ENCODE measurements at regions not wholly inside any gene's neighbourhood (a gene's known extent, or its start where the extent isn't known, plus 50 kb on each side); places are given as distances from the start of the nearest gene placed in this dataset.

DNA sequence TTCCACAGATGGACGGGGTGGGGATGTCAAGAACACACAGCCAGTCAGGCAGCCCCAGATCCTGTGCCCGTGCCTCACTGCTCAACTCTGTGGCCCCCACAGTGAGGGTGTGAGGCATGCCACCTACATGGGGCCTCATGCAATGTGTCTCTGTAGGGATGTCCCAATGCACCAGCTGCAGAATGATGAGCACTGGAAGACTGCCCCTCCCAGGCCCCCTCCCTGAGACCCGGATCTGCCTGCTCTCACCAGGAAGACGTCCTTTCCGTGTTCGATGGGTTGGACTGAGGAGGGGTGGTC is 124.2 kb downstream of the TWIST2 start:
- no peak overlapping the region for H3K4me3 ChIP-seq (replicated peaks; ENCODE audit: low read depth, low read length)
- TF ChIP-seq, protein P1, sequence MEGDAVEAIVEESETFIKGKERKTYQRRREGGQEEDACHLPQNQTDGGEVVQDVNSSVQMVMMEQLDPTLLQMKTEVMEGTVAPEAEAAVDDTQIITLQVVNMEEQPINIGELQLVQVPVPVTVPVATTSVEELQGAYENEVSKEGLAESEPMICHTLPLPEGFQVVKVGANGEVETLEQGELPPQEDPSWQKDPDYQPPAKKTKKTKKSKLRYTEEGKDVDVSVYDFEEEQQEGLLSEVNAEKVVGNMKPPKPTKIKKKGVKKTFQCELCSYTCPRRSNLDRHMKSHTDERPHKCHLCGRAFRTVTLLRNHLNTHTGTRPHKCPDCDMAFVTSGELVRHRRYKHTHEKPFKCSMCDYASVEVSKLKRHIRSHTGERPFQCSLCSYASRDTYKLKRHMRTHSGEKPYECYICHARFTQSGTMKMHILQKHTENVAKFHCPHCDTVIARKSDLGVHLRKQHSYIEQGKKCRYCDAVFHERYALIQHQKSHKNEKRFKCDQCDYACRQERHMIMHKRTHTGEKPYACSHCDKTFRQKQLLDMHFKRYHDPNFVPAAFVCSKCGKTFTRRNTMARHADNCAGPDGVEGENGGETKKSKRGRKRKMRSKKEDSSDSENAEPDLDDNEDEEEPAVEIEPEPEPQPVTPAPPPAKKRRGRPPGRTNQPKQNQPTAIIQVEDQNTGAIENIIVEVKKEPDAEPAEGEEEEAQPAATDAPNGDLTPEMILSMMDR (IDR thresholded peaks at IDR 0.05; ENCODE audit: low read depth, low read length, missing control alignments): no peak
- DNase-seq (ENCODE audit: extremely low read depth, low read depth): no peak

DNA sequence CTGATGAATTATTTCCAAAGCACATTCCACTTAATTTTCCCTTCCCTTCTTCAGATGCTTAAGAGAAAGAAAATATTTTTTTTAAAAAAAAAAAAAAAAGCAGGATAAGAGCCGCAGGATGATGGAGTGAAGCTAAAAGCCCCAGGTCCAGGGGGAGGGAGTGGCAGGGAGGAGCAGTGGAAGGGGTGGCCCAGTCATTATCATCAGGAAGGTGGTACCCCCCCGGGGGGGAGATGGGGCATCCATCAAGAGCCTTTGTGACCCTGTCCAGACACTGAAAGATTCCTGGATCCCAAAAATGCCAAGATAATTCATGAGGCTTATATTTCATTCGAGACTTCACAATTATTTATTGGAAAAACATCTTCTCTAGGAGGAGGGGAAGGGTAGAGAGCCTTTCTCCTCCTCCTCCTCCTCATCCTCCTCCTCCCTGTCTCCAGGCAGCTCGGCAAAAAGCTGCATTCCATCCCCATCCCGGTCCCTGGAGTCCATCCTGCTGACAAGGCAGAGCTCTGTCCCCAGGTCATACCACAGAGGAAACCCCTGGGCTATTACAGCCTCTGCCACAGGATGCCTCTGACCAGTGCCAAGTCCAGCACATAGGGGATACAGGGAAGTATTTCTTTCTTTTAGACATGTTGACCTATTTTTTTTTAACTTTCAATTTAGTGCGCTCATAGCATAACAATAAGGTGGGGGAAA is 125.3 kb downstream of the TWIST2 start:
- DNase-seq (ENCODE audit: extremely low read depth, low read depth): no peak
- TF ChIP-seq, protein P1 (IDR thresholded peaks at IDR 0.05; ENCODE audit: low read depth, low read length, missing control alignments): no peak
- H3K4me3 ChIP-seq (replicated peaks; ENCODE audit: low read depth, low read length): no peak overlapping the region

DNA sequence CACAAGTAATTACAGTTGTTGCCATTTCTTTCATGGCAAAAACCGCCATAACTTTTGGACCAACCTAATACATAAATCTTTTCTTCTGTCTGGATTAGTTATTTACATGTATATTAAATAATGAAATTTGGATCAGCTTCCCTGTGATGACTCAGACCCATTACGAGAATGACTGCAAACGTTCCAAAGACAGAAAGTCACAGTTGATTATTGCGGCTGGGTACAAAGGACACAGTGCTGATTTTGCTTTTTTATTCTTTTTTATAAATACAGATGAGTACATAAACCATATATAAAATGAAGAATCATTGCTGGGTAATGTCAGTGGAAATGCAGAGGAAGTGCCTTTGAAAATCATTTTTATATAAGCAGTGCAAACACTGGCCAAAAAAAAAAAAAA is 126.2 kb downstream of the TWIST2 start:
- H3K4me3 ChIP-seq (replicated peaks; ENCODE audit: low read depth, low read length): no peak overlapping the region
- TF ChIP-seq, protein P1 (IDR thresholded peaks at IDR 0.05; ENCODE audit: low read depth, low read length, missing control alignments): no peak
- no peak for DNase-seq (ENCODE audit: extremely low read depth, low read depth)

DNA sequence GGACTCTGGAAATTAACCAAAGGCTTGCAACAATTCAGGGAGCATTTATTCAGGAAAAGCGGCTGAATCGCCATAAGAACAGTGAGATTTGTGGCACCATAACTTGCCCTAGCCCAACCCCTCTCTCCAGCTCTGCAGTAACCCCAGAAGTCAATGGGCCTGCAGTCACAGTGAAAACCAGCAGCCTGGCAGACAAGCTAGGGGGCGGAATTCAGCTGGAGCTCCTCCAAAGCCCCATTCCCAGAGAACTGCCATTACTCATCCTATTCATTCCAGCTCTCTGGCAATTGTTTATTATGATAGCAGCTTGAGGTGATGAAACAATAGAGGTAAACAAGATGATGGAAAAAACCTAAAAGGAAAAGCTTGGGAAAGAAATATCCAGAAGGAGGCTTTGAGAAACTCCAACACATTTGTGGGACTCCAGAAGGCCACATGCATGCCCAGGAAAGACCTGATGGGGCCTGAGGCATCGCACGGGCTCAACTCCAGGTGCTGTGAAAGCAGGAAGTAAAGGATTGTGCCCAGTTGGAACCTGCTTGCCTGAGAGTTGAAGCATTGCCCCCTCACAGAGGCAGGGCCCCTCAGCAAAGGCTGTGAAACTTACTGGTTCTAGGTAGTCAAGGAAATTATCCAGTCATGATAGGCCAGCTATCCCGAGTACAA is 126.7 kb downstream of the TWIST2 start:
- TF ChIP-seq, protein P1 (IDR thresholded peaks at IDR 0.05; ENCODE audit: low read depth, low read length, missing control alignments): peak; percentile 70
- H3K4me3 ChIP-seq (replicated peaks; ENCODE audit: low read depth, low read length): no peak overlapping the region
- DNase-seq (ENCODE audit: extremely low read depth, low read depth): peak; percentile 88

DNA sequence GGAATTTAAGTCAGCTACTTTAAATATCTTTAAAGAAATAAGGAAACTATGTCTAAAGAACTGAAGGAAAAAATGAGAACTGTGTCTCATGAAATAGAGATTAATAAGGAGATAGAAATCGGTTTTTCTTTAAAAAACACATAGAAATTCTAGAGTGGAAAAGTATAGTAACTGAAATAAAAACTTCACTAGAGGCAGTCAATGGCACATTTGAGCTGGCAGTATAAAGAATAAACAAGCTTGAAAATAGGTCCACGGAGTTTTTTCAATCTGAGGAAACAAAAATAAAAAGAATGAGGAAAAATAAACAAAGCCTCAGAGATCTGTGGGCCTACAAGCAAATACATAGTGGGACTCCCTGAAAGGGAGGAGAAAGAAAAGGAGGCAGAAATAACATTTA is 127.5 kb downstream of the TWIST2 start:
- DNase-seq (ENCODE audit: extremely low read depth, low read depth): no peak
- TF ChIP-seq, protein P1 (IDR thresholded peaks at IDR 0.05; ENCODE audit: low read depth, low read length, missing control alignments): no peak
- no peak overlapping the region for H3K4me3 ChIP-seq (replicated peaks; ENCODE audit: low read depth, low read length)

DNA sequence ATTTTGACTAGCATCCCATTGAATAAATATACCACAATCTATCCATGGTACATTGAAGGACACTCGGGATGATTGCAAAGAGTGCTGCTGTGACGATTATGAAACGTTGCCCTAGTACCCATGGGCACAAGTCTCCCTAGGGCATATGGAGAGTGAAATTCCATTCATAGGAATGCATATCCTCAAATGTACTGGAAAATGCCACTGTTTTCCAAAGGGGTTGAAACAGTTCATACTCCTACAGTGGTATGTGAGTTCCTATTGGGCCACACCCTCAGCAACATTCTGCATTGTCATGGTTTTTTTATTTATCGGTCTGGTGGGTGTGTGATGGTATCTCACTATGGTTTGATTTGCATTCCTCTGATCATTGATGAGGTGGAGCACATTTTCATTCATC is 130.6 kb downstream of the TWIST2 start:
- no peak overlapping the region for H3K4me3 ChIP-seq (replicated peaks; ENCODE audit: low read depth, low read length)
- DNase-seq (ENCODE audit: extremely low read depth, low read depth): no peak
- TF ChIP-seq, protein P1 (IDR thresholded peaks at IDR 0.05; ENCODE audit: low read depth, low read length, missing control alignments): no peak

Data from HFF-Myc (cell line).